ENCODE measurements at regions not wholly inside any gene's neighbourhood (a gene's known extent, or its start where the extent isn't known, plus 50 kb on each side); places are given as distances from the start of the nearest gene placed in this dataset.
"Not testable (repeated sequence)": the region's sequence is repeated elsewhere in the genome, so short reads cannot be mapped to it uniquely, and the experiment has no call there.

DNA sequence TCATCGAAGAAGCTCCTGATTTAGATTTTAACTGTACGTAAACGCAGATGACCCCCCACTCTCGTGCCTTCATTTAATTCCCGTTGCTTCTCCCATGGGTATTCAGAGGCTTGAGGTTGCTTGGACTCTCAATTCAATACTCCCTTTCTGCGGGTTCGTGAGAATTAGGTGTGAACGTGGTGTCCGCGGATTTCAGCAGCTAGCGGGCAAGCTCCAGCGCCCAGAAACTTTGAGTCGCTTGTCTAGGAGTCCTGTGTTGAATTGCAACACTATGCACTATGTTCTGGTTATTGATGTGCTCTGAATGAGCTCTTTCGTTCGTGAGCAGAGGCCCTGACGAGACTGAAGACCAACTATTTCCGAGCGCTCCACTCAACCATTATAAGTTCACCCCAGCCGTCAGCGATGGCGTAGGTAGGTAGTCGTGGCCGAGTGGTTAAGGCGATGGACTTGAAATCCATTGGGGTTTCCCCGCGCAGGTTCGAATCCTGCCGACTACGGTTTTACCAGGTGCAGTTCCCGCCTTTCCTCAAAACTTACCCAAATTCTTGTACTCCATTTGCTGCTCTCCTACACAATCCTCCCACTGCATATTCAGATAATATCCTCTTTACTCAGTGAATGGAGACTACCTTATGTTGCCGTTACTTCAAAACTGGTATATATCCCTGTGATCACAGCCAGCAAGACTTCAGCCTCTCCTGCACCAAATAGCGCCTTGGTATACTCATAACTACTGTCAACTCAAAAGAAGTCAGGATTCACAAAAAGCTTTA is 72.6 kb upstream of the ZNF184 start:
- peak; percentile 71 for DNase-seq (ENCODE audit: low read depth, low spot score)

GRCh38 chr6:27544612-27545260 is 71.8 kb upstream of the ZNF184 start:
- DNase-seq (ENCODE audit: low read depth, low spot score), result no peak

GRCh38 chr6:27544135-27544534 is 71.2 kb upstream of the ZNF184 start:
- not testable (repeated sequence) for DNase-seq (ENCODE audit: low read depth, low spot score)

- no peak for DNase-seq (ENCODE audit: low read depth, low spot score)
Observed at GRCh38 chr6:27542485-27542884, 69.6 kb upstream of the ZNF184 start.

DNA sequence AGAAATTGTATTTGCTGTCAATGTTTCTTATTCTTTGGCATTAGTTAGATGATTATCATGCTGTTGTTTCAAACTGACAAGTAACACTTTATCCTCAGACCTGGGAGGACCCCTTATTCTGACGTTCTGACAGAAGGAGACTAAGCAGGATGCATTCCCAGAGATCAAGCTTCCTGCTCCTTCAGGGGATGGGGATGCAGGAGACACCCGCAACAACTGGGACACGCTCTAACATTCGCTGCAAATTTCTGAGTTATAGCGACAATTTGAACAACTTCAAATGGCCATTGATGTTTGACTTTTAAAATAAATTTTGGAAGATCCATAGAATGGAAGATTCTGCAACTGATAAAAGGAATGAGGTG is 69.0 kb upstream of the ZNF184 start:
- no peak for DNase-seq (ENCODE audit: low read depth, low spot score)

- no peak for DNase-seq (ENCODE audit: low read depth, low spot score)
Observed at GRCh38 chr6:27541212-27541932, 68.5 kb upstream of the ZNF184 start.

GRCh38 chr6:27539551-27539950 is 66.6 kb upstream of the ZNF184 start:
- DNase-seq (ENCODE audit: low read depth, low spot score), result no peak

DNA sequence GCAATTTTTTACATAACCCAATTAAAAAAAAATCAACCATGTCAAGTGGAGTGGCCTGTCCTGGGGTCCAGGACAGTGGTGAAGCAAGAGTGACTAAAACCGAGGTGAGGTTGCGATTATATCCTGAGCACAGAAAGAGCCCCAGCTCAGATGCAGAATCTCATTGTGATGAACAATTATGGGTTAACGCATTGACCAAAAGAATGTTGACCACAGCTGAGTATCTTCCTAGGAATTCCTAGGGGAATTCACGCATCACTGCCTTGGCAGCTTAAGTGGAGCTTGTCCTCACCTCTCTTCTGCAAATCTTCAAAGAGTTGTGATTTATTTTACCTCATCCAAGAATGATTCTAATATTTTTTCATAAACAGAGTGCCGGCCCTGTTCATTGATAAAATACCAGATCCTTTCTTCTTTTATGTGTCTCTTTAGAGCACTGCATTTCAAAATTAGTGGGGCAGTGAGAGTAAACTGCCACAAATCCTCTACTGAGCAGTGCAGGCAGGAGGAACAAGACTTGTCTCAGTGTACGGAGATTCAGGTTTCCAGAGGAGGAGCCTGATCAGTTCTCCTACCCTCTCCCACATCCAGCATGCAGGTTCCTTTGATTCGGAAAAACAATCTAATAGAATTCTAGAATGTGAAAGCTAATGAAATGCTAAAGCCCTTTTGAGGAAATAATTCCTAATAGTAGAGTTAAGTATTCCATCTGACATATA is 60.1 kb upstream of the ZNF184 start:
- peak; percentile 92 for DNase-seq (ENCODE audit: low read depth, low spot score)

GRCh38 chr6:27531772-27532459 is 59.0 kb upstream of the ZNF184 start:
- no peak for DNase-seq (ENCODE audit: low read depth, low spot score)

- not testable (repeated sequence) for DNase-seq (ENCODE audit: low read depth, low spot score)
Observed at GRCh38 chr6:27529796-27530195, 56.9 kb upstream of the ZNF184 start.

GRCh38 chr6:27528714-27529113 is 55.8 kb upstream of the ZNF184 start:
- no peak for DNase-seq (ENCODE audit: low read depth, low spot score)
